ENCODE measurements at regions not wholly inside any gene's neighbourhood (a gene's known extent, or its start where the extent isn't known, plus 50 kb on each side); places are given as distances from the start of the nearest gene placed in this dataset.

- DNase-seq (ENCODE audit: low spot score) = no peak
Observed at GRCh38 chr13:33466262-33466661, 180.7 kb upstream of the STARD13 start.

DNA sequence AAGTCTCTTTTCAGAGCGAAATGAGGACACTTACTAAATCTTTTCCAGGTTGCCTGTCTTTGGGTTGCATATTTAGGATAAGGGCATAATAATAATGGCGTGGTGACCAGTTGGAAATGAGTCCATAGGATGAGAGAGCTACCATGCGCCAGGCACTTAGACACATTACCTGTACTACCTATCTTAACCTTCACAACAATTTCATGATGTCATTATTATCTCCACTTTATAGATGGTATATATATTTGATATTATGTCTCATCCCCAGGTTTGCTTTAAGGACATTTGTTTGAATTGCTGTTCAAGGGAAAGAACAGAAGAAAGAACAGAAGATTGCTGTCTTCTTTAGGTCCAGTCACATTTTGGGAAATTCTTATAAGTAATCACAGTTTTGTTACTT, 182.0 kb upstream of the STARD13 start:
- no peak for DNase-seq (ENCODE audit: low spot score)

DNA sequence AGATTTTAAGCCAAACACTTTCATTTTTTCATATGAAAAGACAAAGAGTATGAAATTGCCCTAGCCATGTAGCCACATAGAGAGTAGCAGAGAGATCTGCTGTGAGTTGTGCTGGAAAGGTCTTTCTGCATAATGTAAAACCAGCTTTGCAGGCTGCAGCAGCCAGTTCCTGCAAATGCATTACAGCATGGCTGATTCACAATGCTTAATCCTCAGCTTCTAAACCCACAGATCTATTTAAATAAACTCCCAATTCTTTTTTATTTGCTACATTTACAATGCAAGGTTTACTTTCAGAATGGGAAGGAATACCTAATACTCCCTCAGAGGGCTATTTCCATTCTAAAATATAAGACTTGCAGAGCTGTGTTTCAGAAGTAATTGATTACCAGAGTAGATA, 185.6 kb upstream of the STARD13 start:
- no peak for DNase-seq (ENCODE audit: low spot score)

DNA sequence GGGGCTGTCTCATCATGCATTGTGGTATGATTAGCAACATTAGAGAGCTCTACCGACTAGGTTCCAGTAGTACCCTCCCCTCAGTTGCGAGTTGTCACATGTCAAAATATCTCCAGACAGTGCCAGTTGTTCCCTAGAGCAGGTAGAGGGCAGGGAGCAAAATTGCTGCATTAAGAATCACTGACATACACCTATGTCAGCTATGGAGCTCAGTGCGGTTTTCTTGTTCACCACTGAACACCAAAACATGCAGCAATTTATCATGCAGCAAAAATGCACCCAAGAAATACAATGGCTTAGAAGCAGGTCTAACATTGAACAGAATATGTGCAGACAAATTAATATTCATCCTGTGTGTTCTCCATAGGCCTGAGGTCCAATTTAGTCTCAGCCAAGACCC, 186.9 kb upstream of the STARD13 start:
- no peak for DNase-seq (ENCODE audit: low spot score)

GRCh38 chr13:33479105-33479504, 193.6 kb upstream of the STARD13 start:
- DNase-seq (ENCODE audit: low spot score) = no peak

- DNase-seq (ENCODE audit: low spot score) = no peak
Observed at GRCh38 chr13:33480561-33480960, 195.0 kb upstream of the STARD13 start.

DNA sequence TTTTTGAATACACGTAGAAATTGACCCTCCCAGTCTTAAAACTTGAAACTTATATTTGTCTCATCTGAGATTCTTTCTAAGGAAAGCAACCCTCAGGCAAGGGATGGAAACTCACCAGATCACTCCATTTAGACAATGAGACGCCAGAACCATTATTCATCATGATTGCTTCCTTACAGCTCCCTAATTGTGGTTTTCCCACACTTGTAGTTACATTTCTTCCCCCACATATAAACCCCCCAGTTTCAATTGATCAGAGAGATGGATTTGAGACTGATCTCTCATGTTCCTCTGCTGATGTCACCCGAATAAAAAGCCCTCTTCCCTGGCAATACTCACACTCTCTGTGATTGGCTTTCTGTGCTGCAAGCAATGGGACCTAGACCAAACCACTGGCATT, 197.9 kb upstream of the STARD13 start:
- no peak for DNase-seq (ENCODE audit: low spot score)

DNA sequence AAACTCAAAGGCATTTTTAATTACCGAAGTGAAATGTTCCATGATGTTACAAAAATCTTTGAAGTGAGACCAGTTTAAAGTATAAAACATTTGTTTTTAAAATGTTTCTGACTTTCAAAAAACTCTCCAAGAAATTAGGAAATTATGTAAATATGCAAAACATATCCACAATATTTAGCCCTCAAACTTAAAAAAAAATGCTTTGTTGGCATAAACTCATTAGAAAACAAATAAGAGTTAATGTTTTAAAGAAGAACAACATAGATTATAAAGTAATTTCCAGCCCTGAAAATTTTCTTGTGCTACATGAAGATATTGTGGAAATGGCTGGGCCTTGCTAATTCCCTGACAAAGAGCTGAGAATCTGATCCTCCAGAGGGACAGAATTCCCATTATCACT, 199.7 kb upstream of the STARD13 start:
- no peak for DNase-seq (ENCODE audit: low spot score)

- DNase-seq (ENCODE audit: low spot score) = peak; percentile 74
Observed at GRCh38 chr13:33487575-33488243, 202.2 kb upstream of the STARD13 start.

DNA sequence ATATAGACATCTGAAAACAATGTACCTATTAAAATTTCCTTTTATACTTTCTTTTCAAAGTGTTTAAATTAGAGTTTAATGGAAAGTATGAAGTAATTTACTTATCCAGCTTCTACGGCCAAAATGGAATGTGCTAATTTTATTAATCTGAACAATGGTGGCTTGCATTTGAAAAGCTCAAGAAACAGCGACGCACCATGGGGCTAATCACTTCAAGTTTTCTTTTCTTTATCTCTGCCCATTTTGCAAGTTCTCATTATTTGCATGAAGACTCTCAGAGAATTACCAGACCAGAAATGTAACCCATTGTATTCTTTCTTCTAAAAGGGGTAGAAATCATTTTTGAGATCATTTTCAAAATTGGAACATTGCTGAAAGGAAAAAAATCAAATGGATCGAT, 204.0 kb upstream of the STARD13 start:
- no peak for DNase-seq (ENCODE audit: low spot score)

DNA sequence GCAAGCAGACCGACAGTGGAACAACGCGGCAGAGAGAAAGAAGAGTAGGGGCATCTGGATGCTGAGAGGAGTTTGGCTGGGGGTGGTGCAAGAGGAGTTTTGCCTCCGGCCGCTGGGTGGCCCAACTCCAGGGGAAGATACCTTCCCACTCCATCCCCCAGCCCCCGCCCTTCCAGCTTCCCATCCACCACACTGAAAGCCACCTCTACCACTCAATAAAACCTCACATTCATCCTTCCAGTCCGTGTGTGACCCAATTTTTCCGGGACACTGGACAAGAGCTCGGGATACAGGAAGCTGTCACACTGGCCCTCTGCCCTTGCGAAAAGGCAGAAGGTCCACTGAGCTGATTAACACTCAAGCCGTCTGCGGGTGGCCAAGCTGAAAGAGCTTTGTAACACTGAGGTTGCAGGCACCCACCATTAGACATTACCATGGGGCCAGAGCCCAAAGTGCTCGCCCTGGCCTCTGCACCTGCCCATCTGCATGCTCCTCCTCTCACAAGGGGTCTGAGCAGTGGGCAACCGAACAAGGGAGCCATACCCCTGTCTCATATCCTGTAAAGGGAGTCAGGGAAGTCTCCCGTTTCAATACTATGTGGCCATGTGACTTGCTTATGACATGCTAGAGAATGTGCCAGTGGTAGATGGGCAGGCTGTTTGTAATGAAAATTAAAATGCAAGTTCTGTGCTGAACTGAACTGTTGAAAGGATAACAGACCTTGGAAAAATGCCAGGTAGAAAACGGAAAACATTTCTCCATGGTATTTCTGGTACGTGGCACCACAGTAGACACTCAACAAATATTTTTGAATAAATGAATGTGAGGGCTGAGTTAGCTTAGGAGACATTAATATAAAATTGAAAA, 205.1 kb upstream of the STARD13 start:
- peak; percentile 39 for DNase-seq (ENCODE audit: low spot score)

DNA sequence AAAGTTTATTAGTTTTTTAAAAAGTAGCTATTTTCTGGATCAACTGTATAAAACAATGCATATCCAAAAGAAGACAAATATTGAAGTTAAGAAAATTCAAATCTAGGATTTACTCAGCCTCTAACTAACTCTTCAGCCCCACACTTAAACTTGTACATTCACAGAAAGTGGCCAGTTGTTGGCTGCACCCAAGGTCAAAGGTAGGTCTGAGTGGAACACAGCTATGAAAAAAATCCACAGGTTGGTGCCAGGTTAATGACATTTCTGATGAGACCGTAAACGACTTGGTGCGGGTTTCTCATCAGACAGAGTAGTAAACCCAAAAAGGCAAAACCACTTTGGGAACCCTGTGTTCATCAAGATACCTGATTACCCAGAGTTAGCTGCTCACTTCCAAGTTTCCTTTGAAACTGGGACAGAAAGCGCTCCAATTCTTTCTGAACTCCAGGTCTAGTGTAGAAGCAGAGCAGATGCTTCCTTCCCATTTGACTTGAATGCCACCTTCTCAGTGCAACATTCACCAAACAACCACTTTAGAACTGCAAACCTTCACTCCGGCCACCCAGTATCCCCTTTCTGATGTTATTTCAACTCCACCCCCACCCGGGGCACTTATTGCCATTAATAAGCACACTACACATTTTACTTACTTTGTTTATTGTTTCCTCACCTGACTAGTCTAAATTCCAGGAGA, 208.3 kb upstream of the STARD13 start:
- DNase-seq (ENCODE audit: low spot score) = no peak

- no peak for DNase-seq (ENCODE audit: low spot score)
Observed at GRCh38 chr13:33494596-33495204, 209.1 kb upstream of the STARD13 start.

DNA sequence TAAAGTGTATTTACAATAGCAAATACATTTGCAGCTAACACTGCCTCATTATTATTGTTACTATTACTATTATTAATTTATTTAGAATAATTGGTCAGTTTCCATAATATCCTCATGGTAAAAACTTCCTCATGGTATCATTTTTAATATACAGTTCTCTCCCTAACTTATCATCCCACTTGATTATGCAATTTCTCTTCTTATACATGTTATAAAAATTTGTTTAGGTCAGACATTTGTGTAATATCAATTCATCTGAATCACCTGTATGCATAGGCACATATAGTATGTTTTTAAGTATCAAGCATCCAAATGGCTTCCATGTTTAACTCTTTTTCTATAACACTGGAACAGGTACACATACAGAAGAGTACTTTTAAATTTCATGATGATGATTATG, 210.8 kb upstream of the STARD13 start:
- no peak for DNase-seq (ENCODE audit: low spot score)

- no peak for DNase-seq (ENCODE audit: low spot score)
Observed at GRCh38 chr13:33497146-33497845, 211.7 kb upstream of the STARD13 start.

GRCh38 chr13:33508060-33508459, 222.5 kb upstream of the STARD13 start:
- DNase-seq (ENCODE audit: low spot score) = no peak

DNA sequence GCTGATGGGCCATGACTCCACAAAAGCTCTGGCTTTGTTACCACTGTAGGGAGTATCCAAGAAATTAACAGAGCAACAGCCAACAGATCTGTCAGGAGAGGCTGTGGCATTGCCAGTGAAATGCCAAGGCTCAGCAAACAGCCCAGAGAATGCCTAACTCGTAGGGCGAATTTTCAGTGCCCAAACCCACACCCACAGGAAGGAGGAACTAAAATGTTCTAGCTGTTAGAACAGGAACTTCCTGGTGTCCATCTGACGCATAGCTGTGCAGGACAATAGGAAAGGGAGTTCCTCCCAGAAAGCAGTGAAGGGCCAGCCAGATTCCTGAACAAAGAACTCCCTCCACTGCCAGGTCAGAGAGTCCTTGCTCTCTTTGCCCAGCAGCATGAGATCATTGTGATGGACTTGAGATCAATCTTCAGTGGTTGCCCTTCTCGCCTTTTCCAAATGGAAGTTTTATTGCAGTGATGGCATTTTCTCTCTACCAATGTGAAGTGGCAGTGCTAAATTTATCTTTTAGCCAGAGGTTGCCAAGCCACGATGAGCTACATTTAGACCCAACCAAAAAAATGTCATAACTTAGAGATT, 224.2 kb upstream of the STARD13 start:
- peak; percentile 18 for DNase-seq (ENCODE audit: low spot score)

- no peak for DNase-seq (ENCODE audit: low spot score)
Observed at GRCh38 chr13:33510350-33510970, 224.9 kb upstream of the STARD13 start.

DNA sequence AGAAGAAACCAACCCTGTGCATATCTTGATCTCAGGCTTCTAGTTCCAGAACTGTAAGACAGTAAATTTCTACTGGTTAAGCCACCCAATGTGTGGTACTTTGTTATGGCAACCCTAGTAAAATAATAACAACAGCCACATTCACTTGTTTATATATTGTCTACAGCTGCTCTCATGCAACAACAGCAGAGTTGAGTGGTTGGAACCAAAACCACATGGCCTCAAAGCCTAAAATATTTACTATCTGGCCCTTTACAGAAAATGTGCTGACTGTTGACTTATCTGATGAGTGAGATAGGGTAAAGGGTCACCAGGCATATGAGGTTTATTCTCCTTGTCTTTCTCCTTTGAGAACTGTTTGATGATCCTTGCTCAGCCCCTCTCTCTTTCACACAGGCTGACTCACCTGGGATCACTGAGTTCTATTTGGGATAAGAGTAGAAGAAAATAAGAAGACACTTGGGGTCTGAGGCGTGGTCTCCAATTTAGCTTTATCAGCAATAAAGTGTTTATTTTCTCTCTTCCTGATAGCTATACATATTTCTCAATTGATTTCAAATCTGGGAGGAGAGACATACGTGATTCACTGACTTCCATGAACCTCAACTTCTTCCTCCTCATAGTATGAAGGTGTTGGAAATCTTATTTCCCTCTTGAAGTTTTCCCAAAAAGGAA, 227.5 kb upstream of the STARD13 start:
- DNase-seq (ENCODE audit: low spot score) = no peak

DNA sequence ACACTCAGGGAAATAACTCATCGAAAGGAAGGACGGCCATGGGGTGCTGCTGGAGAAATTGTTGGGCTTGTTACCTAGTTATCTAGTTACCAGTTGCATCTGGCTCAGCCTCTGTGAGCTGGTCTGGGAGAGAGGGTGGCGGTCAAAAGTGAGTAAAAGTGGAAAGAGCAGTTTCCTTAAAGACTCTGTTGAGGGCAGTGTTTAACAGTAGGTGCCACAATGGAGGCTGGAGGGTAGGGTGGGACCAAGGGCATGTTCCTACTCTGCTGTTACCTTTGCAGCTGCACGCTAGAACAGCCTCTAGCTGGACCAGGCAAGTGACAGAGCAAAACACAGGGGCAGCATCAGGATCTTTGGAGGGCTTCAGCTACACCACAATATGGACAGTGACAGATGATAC, 228.8 kb upstream of the STARD13 start:
- DNase-seq (ENCODE audit: low spot score) = no peak

DNA sequence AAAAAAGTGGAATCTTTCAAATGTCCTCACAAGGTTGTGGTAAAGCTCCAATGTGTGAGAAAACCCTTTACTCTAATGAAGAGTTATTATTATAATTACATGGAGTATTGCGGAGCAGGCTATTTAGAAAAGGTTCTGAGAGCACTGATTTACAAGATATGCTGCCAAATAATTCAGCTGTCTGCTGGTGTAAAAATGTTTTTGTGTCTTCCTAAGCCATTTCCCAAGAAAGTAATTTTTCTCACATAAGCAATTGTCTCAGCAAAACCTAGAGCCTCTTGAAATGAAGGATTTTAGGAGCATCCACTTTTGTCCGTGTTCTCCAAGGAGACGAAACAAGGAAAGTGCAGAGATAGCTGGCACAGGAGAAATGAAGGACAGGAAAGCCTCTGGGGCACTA, 229.6 kb upstream of the STARD13 start:
- no peak for DNase-seq (ENCODE audit: low spot score)
